ENCODE measurements at regions not wholly inside any gene's neighbourhood (a gene's known extent, or its start where the extent isn't known, plus 50 kb on each side); places are given as distances from the start of the nearest gene placed in this dataset.
"Not testable (repeated sequence)": the region's sequence is repeated elsewhere in the genome, so short reads cannot be mapped to it uniquely, and the experiment has no call there.

- not testable (repeated sequence) for DNase-seq (ENCODE audit: low spot score)
Observed at GRCh38 chr2:16753025-16753424, 87.4 kb upstream of the CYRIA start.

- not testable (repeated sequence) for DNase-seq (ENCODE audit: low spot score)
Observed at GRCh38 chr2:16750925-16751214, 85.2 kb upstream of the CYRIA start.

GRCh38 chr2:16750175-16750924 is 84.7 kb upstream of the CYRIA start:
- DNase-seq (ENCODE audit: low spot score) = no peak

GRCh38 chr2:16748511-16749266 is 83.1 kb upstream of the CYRIA start:
- DNase-seq (ENCODE audit: low spot score) = not testable (repeated sequence)

- no peak for DNase-seq (ENCODE audit: low spot score)
Observed at GRCh38 chr2:16747689-16748088, 82.1 kb upstream of the CYRIA start.

GRCh38 chr2:16747257-16747656 is 81.6 kb upstream of the CYRIA start:
- no peak for DNase-seq (ENCODE audit: low spot score)

GRCh38 chr2:16746833-16747232 is 81.2 kb upstream of the CYRIA start:
- DNase-seq (ENCODE audit: low spot score) = no peak

GRCh38 chr2:16746329-16746728 is 80.7 kb upstream of the CYRIA start:
- no peak for DNase-seq (ENCODE audit: low spot score)

- no peak for DNase-seq (ENCODE audit: low spot score)
Observed at GRCh38 chr2:16745466-16745865, 79.8 kb upstream of the CYRIA start.

- DNase-seq (ENCODE audit: low spot score) = no peak
Observed at GRCh38 chr2:16744521-16744920, 78.9 kb upstream of the CYRIA start.

GRCh38 chr2:16742026-16742425 is 76.4 kb upstream of the CYRIA start:
- DNase-seq (ENCODE audit: low spot score) = no peak

- DNase-seq (ENCODE audit: low spot score) = no peak
Observed at GRCh38 chr2:16741498-16741897, 75.9 kb upstream of the CYRIA start.

GRCh38 chr2:16739778-16740581 is 74.3 kb upstream of the CYRIA start:
- DNase-seq (ENCODE audit: low spot score) = no peak

GRCh38 chr2:16738361-16739225 is 73.0 kb upstream of the CYRIA start:
- DNase-seq (ENCODE audit: low spot score) = no peak

- DNase-seq (ENCODE audit: low spot score) = no peak
Observed at GRCh38 chr2:16737812-16738211, 72.2 kb upstream of the CYRIA start.

GRCh38 chr2:16736633-16737032 is 71.0 kb upstream of the CYRIA start:
- DNase-seq (ENCODE audit: low spot score) = no peak

- DNase-seq (ENCODE audit: low spot score) = no peak
Observed at GRCh38 chr2:16729335-16729734, 63.7 kb upstream of the CYRIA start.

- no peak for DNase-seq (ENCODE audit: low spot score)
Observed at GRCh38 chr2:16728351-16729136, 62.9 kb upstream of the CYRIA start.

- not testable (repeated sequence) for DNase-seq (ENCODE audit: low spot score)
Observed at GRCh38 chr2:16727849-16728248, 62.2 kb upstream of the CYRIA start.

- DNase-seq (ENCODE audit: low spot score) = no peak
Observed at GRCh38 chr2:16727256-16727655, 61.6 kb upstream of the CYRIA start.

- no peak for DNase-seq (ENCODE audit: low spot score)
Observed at GRCh38 chr2:16726577-16726976, 60.9 kb upstream of the CYRIA start.

Measured in GM03348 (cell line).